HepG2 (cell line): ENCODE measurements at regions not wholly inside any gene's neighbourhood (a gene's known extent, or its start where the extent isn't known, plus 50 kb on each side); places are given as distances from the start of the nearest gene placed in this dataset.

Source experiments
- CBX2 ChIP-seq, 2 experiments: fragments of 200-600 bp in 1 of 2; sonication (generic); formaldehyde crosslinking in 1 of 2; IDR thresholded peaks; 2 replicates each; pipeline versions ENCODE4 v1.7.0 to v1.8.1; 2018 to 2022; ENCODE audit warnings: low read depth in 2 of 2, low read length in 1 of 2, mild to moderate bottlenecking in 1 of 2, missing genetic modification reagents in 1 of 2
- MAX ChIP-seq: IDR thresholded peaks from 2 replicates; pipeline ENCODE4 v1.6.1; 2012; ENCODE audit warnings: inconsistent platforms
- ZNF253 ChIP-seq: sonication (generic); formaldehyde crosslinking; IDR thresholded peaks from 2 replicates; pipeline ENCODE4 v1.8.0; 2022; ENCODE audit warnings: mild to moderate bottlenecking, missing genetic modification reagents, borderline replicate concordance

- no peak for TF ChIP-seq MAX
- no peak for TF ChIP-seq ZNF253
- TF ChIP-seq CBX2 (IDR thresholded peaks at IDR 0.05; ENCODE audit: low read depth, low read length): no peak
- TF ChIP-seq CBX2 (CRISPR knock-in tag; IDR thresholded peaks at IDR 0.05; ENCODE audit: low read depth): no peak
Observed at GRCh38 chr11:27596388-27596787, 89.8 kb upstream of the LIN7C start.
